UCSD-AML1 (cell line): ENCODE measurements at regions not wholly inside any gene's neighbourhood (a gene's known extent, or its start where the extent isn't known, plus 50 kb on each side); places are given as distances from the start of the nearest gene placed in this dataset.

Source experiments
- DNase-seq: peaks from one replicate; lab custom pipeline; 2025; ENCODE audit not compliant: unreplicated experiment; lab: John Stamatoyannopoulos, UW

DNA sequence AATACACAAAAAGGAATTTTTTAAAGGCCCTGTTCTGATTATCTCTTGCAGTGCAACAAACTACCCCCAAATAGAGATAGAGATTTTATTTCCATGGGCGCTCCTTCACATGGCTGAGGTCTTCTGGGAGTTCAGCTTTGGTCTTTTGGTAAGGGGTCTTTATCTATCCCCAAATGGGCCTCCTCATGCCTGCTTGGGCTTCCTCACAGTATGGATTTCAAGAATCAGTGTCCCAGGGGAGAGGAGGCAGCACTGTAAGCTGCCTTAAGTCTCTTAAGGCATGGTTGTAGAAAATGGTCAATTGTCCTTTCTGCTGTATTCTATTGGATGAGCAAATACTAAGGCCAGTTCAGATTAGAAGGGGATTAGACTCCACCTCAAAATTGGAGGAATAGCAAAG, 966.2 kb downstream of the TYW1 start:
- DNase-seq: no peak

- DNase-seq: no peak
Observed at GRCh38 chr7:67976490-67976889, 979.9 kb downstream of the TYW1 start.

DNA sequence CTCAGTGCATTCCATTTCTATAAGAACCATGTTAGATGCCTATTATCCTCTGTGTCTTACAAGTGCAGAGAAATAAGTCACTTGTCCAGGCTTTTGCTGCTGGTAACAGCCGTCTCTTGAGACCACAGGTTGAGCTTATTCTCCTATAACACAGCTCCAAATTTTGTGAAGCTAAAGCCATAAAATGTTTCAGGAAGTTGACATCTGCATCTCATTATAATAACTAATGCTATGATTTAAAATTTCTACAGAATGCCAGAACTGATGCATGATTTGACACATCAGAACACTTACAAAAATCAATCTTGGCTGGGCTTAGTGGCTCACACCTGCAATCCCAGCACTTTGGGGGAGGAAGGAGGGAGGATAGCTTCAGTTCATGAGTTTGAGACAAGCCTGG, 986.9 kb downstream of the TYW1 start:
- DNase-seq: no peak

DNA sequence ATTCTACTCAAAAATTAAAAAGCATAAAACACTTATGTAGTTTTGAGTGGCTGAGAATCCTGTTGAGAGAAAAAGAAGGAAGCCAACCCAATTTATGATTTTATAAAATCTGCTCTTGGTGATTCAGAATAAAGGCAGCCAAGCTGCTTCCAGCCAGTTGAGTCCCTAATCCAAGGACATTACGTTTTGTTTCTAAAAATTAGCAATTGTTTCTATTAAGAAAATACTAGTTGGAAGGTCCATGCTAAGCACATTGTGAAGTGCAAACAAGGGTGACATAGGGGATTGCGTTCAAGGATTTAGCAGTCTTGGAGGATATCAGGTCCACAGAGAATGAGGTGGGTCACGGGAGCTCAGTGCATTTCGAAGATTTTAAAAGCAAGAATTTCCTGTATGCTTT, 987.7 kb downstream of the TYW1 start:
- no peak for DNase-seq

DNA sequence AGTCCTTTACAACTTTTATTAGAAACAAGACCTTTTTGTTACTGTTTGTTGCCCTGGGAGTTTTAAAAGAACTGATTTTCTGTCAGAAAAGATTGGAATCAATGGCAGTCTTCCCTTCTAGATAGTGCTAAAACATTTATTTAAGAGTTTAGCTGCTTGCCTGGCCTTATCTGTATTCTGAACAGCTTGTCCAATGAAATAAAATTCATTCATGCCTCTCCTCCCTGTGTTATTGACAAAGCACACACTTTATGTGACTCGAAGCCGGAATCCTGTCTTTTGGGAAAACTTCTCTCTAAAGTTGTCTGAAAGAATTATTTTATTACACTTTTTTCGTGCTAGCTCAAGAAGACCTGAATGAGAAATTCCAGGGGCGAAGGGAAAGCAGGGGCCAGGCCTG, 992.5 kb downstream of the TYW1 start:
- no peak for DNase-seq

GRCh38 chr7:67990003-67990402, 993.4 kb downstream of the TYW1 start:
- no peak for DNase-seq

DNA sequence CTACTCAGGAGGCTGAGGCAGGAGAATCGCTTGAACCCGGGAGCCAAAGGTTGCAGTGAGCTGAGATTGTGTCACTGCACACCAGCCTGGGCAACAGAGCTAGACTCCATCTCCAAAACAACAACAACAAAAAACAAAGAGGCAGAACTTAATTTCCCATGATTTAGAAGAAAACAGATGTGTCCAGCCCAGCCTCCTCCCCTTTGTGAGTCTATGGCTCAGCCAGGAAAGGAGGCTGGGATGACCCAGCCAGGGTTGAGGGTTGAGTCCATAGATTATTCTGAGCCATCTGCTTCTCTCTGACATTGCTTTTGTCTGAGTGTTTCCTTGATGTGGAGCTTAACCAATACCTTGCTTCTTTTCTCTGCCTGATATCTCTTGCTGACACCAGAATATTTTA, 994.1 kb downstream of the TYW1 start:
- DNase-seq: no peak

DNA sequence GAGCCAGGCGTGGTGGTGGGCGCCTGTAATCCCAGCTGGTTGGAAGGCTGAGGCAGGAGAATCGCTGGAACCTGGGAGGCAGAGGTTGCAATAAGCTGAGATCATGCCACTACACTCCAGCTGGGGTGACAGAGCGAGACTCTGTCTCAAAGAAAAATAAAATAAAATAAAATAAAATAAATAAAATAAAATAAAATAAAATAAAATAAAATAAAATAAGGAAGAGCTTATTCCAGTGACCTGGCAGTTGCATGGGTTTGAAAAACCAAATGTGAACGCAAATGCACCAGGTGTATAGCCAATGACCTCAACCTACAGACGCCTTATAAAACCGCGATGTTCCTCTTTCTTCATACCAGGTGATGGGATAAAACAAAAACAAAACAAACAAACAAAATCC, 995.7 kb downstream of the TYW1 start:
- DNase-seq: no peak

GRCh38 chr7:68005992-68006391, 1009.4 kb downstream of the TYW1 start:
- DNase-seq: no peak

- DNase-seq: no peak
Observed at GRCh38 chr7:68006619-68007018, 1010.0 kb downstream of the TYW1 start.

DNA sequence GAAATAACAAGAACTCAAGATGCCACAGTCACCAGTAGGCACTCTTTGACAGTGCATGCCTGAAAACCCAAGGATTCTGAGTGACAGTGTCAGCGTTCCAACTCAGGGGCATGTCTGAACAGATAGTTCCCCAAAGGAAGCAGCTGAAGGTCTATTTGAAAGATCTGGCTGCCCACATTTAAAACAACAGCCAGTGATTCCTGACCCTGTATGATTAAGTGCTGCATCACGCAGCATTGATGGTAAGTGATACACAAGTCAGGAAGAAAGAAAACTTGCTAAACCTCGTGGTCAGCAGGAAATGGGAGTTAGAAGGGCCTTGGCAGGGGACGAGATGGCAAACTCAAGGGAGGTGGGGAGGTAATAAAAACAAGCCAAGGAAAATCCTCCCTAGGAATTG, 1013.1 kb downstream of the TYW1 start:
- DNase-seq: no peak

GRCh38 chr7:68014031-68014736, 1017.6 kb downstream of the TYW1 start:
- DNase-seq: no peak

DNA sequence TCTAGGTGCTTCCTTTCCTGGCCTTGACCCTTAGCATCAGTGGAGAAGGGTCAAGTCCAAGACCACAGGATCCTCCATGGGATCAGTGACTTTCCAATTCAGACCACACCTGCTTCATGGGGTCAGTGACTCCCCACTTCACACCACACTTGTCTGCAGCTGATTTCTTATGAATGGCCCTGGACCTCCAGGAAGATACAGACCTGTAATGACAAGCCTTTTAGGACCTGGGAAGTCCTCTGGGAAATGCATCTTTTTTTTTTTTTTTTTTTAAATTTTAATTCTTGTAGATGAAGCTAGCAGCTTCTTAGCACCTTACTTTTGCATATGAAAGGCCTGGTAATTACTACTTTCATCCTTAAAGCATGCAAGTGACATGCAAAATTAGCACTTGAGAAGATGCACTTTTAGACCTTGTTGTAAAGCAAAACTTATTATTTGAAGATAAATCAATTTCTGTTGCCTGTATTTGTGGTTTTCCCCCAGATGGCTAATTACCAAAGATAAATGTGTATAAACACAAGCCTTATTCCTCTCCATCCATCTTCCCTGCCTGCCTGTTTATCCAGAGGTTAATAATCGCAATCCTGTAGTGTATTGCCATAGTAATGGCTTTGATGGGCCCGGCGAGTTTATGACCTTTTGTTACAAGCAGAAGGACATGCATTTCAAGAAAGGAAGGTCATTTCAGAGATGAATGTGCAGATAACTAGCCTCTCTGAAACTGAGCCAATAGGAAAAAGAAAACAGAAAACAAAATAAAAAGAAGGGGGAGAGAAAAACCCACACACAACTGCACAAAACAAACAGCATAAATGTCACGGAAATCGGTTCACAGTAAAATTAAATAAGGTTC, 1018.7 kb downstream of the TYW1 start:
- no peak for DNase-seq

DNA sequence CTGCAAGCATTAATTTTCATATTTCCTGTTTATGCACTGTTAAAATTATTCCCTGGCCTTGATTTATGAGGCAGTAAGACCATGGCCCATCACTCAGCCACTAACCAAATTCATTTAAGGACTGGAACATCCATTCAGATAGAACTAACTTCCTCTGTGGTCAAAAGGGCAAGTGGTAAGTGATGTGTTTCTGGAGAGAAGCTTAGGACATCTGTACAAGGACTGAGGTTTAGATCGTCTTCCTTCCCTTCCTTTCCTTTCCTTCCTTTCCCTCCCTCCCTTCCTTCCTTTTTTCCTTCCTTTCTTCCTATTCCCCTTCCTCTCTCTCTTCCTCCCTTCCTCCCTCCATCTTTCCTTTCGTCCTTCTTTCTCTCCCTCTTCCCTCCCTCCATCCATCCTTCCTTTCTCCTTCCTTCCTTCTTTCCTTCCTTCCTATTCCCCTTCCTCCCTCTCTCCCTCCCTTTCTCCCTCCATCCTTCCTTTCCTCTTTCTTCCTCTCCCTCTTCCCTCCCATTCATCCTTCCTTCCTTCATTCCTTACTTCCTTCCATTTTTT, 1019.4 kb downstream of the TYW1 start:
- no peak for DNase-seq

- no peak for DNase-seq
Observed at GRCh38 chr7:68020102-68020501, 1023.5 kb downstream of the TYW1 start.

DNA sequence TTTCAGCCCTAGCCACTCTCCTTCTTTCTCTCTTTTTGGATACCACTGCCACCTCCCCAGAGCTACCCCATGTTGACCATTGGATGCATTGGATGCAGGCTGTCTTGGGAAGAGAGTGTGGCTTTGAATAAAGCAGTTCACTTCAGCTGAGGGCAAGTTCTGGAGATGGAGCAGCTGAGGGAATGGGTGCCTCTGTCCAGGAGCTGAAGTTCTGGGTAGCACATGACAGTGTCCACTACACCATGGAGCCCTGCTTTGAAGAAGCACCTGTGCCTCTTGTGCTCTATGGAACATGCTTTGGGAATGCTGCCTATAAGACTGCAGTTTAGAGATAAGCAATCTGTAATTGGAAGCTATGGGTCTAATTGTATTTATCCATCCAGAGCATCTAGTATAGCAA, 1028.7 kb downstream of the TYW1 start:
- DNase-seq: no peak

DNA sequence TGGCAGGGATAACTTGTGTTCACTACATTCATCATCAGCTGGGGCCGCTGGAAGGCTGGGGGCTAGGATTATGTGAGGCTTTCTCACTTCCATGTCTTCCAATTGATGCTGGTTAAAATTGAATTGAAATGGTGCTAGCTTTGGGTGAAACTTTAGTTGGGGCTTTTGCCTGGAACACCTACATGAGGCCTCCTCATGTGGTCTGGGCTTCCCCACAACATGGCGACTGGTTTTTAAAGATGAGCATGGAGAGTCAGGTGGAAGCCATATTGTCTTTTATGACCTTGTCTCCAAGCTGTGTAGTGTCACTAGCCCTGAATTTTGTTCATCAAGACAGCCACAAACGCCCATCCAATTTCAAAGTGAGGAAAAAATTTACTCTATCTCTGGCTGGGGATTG, 1033.9 kb downstream of the TYW1 start:
- no peak for DNase-seq

GRCh38 chr7:68031180-68031943, 1034.7 kb downstream of the TYW1 start:
- DNase-seq: no peak

DNA sequence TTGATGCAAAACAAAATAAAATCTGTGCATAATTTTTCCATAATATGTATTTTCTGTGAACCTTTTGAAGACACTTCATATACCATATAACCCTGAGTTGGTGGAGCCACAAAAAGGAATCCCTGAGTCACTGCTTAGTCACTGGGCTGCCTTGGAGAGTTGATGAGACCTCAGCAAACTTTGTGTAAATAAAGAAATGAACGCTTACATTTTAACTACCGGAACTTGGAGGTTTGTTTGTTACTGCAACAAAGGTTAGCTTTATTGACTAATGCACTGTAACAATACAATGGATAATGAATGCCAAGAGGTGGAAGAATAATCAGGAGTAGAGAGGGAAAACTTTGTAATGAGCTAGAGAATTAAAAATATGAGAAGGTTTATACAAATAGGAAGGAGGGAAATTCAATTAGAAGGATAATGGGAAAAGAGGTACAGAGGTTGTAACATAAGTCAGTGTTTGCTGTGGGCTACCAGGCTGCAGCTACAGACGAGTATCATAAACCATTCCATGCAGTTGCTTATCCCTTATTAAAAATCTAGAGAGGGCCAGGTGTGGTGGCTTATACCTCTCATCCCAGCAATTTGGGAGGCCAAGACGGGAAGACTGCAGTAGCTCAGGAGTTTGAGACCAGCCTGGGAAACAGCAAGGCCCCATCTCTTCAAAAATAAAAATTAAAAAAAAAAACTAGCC, 1042.1 kb downstream of the TYW1 start:
- DNase-seq: no peak

GRCh38 chr7:68041554-68041953, 1044.9 kb downstream of the TYW1 start:
- no peak for DNase-seq

GRCh38 chr7:68043546-68043945, 1046.9 kb downstream of the TYW1 start:
- no peak for DNase-seq
